ENCODE measurements at regions not wholly inside any gene's neighbourhood (a gene's known extent, or its start where the extent isn't known, plus 50 kb on each side); places are given as distances from the start of the nearest gene placed in this dataset.
A peak's percentile ranks its signal among the peaks of the same experiment; 100 is the strongest.

DNA sequence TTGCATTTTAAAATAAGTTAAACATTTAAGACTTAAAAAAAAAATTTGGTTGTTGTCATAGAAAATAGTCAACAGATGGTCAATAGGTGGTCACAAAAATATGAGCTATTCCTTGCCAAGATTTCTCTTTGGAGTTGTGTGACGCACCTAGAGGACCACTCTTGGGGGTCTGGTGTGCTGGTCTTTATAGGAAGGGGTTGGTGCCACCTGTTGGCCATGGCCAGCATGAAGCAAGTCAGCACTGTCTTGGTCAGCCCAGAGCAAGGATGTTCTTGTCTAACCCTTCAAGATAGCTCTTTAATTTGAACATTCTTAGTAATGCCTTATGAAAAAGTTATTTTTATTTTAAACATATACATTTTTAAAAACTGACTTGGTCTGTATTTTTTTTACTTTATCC lies 267.9 kb upstream of the CNTNAP2 start (continued):
- TF ChIP-seq, protein P1, sequence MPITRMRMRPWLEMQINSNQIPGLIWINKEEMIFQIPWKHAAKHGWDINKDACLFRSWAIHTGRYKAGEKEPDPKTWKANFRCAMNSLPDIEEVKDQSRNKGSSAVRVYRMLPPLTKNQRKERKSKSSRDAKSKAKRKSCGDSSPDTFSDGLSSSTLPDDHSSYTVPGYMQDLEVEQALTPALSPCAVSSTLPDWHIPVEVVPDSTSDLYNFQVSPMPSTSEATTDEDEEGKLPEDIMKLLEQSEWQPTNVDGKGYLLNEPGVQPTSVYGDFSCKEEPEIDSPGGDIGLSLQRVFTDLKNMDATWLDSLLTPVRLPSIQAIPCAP (CRISPR knock-in tag; IDR thresholded peaks at IDR 0.05; ENCODE audit: borderline replicate concordance) = no peak
- TF ChIP-seq KLF10 (CRISPR knock-in tag; IDR thresholded peaks at IDR 0.05) = no peak
- TF ChIP-seq RAD21 (CRISPR knock-in tag; conservative IDR thresholded peaks at IDR 0.05 in 1 of 2, IDR thresholded peaks at IDR 0.05 in 1 of 2) = peak; percentile 8 to 52; a peak in 2 of 4 replicates
- TF ChIP-seq MAZ (CRISPR knock-in tag; conservative IDR thresholded peaks at IDR 0.05 in 1 of 2, IDR thresholded peaks at IDR 0.05 in 1 of 2) = no peak
- no peak for TF ChIP-seq ZNF384 (IDR thresholded peaks at IDR 0.05; ENCODE audit: low read depth, low read length)
- TF ChIP-seq, protein P2, sequence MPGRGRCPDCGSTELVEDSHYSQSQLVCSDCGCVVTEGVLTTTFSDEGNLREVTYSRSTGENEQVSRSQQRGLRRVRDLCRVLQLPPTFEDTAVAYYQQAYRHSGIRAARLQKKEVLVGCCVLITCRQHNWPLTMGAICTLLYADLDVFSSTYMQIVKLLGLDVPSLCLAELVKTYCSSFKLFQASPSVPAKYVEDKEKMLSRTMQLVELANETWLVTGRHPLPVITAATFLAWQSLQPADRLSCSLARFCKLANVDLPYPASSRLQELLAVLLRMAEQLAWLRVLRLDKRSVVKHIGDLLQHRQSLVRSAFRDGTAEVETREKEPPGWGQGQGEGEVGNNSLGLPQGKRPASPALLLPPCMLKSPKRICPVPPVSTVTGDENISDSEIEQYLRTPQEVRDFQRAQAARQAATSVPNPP (IDR thresholded peaks at IDR 0.05; ENCODE audit: borderline replicate concordance, insufficient read depth, insufficient read length) = no peak
- TF ChIP-seq ZBTB8A (IDR thresholded peaks at IDR 0.05; ENCODE audit: partially characterized antibody) = no peak
- no peak for TF ChIP-seq RAD51 (IDR thresholded peaks at IDR 0.05; ENCODE audit: borderline replicate concordance, low read depth)
- TF ChIP-seq SMC3 (conservative IDR thresholded peaks at IDR 0.05; ENCODE audit: insufficient read depth, low read depth, low read length) = 0 out of 2 replicates have a peak, but pooled peaks have one; percentile 9
- no peak for TF ChIP-seq ZNF347 (CRISPR knock-in tag; IDR thresholded peaks at IDR 0.05; ENCODE audit: low read depth)
- TF ChIP-seq, protein P3, sequence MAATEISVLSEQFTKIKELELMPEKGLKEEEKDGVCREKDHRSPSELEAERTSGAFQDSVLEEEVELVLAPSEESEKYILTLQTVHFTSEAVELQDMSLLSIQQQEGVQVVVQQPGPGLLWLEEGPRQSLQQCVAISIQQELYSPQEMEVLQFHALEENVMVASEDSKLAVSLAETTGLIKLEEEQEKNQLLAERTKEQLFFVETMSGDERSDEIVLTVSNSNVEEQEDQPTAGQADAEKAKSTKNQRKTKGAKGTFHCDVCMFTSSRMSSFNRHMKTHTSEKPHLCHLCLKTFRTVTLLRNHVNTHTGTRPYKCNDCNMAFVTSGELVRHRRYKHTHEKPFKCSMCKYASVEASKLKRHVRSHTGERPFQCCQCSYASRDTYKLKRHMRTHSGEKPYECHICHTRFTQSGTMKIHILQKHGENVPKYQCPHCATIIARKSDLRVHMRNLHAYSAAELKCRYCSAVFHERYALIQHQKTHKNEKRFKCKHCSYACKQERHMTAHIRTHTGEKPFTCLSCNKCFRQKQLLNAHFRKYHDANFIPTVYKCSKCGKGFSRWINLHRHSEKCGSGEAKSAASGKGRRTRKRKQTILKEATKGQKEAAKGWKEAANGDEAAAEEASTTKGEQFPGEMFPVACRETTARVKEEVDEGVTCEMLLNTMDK (IDR thresholded peaks at IDR 0.05; ENCODE audit: borderline replicate concordance, insufficient read depth, low read depth, low read length, poor library complexity, severe bottlenecking) = peak; percentile 28
- no peak for TF ChIP-seq HEY1 (CRISPR knock-in tag; IDR thresholded peaks at IDR 0.05; ENCODE audit: borderline replicate concordance)
- no peak for TF ChIP-seq CHD2 (IDR thresholded peaks at IDR 0.05; ENCODE audit: low read depth, low read length)
- TF ChIP-seq, protein P4, sequence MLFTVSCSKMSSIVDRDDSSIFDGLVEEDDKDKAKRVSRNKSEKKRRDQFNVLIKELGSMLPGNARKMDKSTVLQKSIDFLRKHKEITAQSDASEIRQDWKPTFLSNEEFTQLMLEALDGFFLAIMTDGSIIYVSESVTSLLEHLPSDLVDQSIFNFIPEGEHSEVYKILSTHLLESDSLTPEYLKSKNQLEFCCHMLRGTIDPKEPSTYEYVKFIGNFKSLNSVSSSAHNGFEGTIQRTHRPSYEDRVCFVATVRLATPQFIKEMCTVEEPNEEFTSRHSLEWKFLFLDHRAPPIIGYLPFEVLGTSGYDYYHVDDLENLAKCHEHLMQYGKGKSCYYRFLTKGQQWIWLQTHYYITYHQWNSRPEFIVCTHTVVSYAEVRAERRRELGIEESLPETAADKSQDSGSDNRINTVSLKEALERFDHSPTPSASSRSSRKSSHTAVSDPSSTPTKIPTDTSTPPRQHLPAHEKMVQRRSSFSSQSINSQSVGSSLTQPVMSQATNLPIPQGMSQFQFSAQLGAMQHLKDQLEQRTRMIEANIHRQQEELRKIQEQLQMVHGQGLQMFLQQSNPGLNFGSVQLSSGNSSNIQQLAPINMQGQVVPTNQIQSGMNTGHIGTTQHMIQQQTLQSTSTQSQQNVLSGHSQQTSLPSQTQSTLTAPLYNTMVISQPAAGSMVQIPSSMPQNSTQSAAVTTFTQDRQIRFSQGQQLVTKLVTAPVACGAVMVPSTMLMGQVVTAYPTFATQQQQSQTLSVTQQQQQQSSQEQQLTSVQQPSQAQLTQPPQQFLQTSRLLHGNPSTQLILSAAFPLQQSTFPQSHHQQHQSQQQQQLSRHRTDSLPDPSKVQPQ (CRISPR knock-in tag; IDR thresholded peaks at IDR 0.05; ENCODE audit: borderline replicate concordance) = no peak
- TF ChIP-seq CSDE1 (IDR thresholded peaks at IDR 0.05) = no peak
- TF ChIP-seq, protein P5, sequence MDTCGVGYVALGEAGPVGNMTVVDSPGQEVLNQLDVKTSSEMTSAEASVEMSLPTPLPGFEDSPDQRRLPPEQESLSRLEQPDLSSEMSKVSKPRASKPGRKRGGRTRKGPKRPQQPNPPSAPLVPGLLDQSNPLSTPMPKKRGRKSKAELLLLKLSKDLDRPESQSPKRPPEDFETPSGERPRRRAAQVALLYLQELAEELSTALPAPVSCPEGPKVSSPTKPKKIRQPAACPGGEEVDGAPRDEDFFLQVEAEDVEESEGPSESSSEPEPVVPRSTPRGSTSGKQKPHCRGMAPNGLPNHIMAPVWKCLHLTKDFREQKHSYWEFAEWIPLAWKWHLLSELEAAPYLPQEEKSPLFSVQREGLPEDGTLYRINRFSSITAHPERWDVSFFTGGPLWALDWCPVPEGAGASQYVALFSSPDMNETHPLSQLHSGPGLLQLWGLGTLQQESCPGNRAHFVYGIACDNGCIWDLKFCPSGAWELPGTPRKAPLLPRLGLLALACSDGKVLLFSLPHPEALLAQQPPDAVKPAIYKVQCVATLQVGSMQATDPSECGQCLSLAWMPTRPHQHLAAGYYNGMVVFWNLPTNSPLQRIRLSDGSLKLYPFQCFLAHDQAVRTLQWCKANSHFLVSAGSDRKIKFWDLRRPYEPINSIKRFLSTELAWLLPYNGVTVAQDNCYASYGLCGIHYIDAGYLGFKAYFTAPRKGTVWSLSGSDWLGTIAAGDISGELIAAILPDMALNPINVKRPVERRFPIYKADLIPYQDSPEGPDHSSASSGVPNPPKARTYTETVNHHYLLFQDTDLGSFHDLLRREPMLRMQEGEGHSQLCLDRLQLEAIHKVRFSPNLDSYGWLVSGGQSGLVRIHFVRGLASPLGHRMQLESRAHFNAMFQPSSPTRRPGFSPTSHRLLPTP (IDR thresholded peaks at IDR 0.05; ENCODE audit: borderline replicate concordance, extremely low read depth, insufficient read length) = no peak

Measured in K562 (cell line).